Activated T-cell treated with anti-CD3 and anti-CD28 coated beads for 1 hour (primary cell): ENCODE measurements at regions not wholly inside any gene's neighbourhood (a gene's known extent, or its start where the extent isn't known, plus 50 kb on each side); places are given as distances from the start of the nearest gene placed in this dataset.
"Not testable (repeated sequence)": the region's sequence is repeated elsewhere in the genome, so short reads cannot be mapped to it uniquely, and the experiment has no call there.

Experiments
- DNase-seq: peaks from one replicate; pipeline ENCODE4 v3.0.0-alpha.2; 2020; ENCODE audit warnings: low read depth

- DNase-seq: no peak
Measured at GRCh38 chr6:140772576-140772975, 1360.1 kb upstream of the GJE1 start.

DNA sequence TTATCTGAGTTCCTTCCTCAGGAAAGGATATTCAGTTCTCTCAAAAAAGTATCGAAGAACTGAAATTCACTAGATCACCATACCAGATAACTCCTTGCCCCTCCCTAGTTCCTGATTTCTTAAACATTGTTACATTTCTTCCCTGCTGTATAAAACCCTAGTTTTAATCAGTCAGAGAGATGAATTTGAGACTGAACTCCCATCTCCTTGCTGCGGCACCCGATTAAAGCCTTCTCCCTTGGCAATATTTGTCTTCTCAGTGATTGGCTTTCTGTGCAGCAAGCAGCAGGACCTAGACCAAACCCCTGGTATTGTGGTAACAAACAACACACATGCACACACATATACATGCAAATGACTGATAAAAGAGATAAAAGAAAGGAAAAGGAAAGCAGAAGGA lies 1364.6 kb upstream of the GJE1 start:
- DNase-seq: no peak

- no peak for DNase-seq
Measured at GRCh38 chr6:140766999-140767398, 1365.7 kb upstream of the GJE1 start.

- DNase-seq: no peak
Measured at GRCh38 chr6:140758169-140758877, 1374.4 kb upstream of the GJE1 start.

GRCh38 chr6:140752234-140752633 lies 1377.8 kb upstream of the CITED2 start:
- no peak for DNase-seq

DNA sequence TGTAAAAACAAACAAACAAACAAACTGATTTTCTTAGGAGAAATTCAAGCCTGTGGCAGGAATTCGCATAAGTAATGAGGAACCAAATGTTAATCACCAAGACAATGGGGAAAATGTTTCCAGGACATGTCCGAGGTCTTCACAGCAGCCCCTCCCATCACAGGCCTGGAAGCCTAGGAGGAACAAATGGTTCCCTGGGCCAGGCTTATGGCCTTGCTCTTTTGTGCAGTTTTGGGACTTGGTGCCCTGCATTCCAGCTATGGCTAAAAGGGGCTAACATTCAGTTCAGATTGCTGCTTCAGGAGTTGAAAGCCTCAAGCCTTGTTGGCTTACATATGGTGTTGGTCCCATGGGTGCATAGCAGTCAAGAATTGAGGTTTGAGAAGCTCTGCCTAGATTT lies 1372.7 kb upstream of the CITED2 start:
- DNase-seq: no peak

GRCh38 chr6:140744659-140745320 lies 1370.3 kb upstream of the CITED2 start:
- DNase-seq: no peak

DNA sequence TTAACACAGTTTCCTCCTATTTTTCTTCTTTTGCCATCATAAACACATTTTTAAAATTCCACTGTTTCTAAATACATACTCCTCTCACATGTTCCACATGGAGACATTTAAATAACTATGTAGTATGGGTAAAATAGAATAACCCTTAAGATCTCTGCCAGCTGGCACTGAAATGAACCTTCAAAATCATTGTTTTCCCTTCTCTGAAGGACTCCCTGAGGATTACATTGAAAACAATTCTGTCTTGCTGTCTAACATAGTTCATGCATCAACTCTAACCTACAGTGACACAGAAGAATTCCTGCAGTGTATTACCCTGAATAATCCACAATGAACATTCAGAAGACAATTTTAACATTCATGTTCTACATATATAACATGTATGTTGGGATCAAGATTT lies 1361.8 kb upstream of the CITED2 start:
- DNase-seq: no peak

DNA sequence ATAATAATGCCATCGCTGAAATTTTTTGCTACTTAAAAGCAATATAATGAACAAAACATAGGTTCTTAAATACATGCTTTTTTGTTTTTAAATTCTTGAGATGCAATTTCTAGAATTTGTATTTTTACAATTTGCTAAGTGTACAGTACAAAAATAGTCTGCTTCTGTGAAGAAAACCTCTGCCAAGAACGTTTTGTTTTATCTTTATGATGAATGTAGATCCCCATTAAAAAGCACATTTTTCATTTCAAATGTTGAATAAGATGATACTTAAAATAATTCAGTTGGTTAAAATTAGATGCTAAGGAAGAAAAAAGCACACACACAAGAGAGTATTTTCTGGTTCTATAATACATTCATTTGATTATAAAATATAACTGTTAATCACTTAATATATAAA lies 1358.5 kb upstream of the CITED2 start:
- DNase-seq: no peak

GRCh38 chr6:140732155-140732554 lies 1357.7 kb upstream of the CITED2 start:
- no peak for DNase-seq

- no peak for DNase-seq
Measured at GRCh38 chr6:140731741-140732140, 1357.3 kb upstream of the CITED2 start.

DNA sequence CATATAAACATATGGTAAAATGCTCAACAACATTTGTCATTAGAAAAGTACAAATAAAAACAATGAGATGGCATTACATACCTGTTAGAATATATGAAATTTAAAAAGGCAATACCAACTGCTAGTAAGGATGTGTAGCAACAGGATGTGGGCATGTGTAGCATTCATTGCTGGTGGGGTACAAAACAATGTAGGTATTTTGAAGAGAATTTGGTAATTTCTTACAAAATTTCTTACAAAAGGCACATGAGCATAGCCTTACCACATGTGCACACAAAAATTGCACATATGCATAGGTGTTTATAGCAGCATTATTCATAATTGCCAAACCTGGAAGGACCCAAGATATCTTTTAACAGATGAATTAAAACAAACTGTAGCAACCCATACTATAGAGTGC lies 1355.1 kb upstream of the CITED2 start:
- no peak for DNase-seq

- DNase-seq: no peak
Measured at GRCh38 chr6:140718021-140718420, 1343.6 kb upstream of the CITED2 start.

- DNase-seq: no peak
Measured at GRCh38 chr6:140713495-140713894, 1339.0 kb upstream of the CITED2 start.

DNA sequence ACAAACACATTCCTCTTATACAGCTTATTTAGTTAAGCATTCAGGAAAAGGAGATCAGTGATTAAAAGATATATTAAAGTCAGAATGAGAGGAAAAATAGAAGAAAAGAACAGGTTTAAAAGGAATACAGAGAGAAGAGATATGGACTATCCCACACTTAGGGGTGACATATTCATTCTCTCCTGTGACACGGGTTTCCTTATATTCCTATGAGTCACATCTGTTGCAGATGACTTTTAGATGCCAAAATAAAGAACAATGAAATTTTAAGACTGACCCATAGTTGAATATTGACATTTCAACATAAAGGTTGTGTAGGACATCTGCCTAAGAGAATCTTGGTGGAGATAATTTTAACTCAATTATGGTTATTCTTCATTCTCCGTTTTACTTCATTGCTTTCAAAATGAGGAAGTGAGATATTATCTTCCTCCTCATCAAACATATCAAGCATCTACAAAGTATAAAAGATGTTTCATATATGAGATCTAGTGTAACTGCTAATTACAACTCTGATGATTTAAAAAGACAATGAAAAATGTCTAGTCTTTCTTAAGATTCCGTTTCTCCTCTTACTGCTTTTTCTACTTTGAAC lies 1336.7 kb upstream of the CITED2 start:
- DNase-seq: no peak

DNA sequence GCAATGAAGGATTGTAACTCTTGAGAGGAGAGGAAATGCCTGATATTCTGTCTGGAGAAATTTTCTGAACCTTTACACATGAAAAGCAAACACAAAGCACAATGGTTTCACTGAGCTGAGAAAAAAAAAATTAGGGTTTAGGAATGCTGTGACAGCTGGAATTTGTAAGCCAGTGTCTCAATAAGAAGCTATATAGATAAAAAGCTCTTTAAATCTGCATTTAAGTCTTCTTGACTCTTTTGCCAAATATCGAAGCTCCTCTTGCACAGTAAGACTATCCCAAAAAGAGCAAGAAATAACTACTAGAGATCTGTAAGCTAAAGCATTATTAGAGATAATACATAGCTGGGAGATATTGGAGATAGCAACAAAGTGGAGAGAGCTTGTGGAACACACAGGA lies 1334.0 kb upstream of the CITED2 start:
- DNase-seq: no peak

GRCh38 chr6:140704008-140704407 lies 1329.6 kb upstream of the CITED2 start:
- not testable (repeated sequence) for DNase-seq

DNA sequence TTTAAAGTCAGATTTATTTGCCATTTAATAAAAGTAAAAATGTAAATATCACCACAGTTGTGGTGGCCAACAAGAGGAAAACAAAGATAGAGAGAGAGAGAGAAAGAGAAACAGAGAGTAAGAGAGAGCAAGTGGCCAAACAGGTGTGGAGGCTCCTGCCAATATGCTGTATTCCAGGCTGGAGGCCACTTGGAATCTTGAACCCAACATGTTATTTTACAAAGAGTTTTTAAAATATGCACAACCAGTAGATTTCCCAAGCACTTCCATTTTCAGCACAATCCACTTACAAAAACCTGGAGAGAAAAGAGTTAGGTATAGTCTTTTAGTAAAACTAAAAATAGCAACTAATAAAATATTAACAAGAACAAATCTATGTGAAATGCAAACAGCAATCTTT lies 1323.1 kb upstream of the CITED2 start:
- no peak for DNase-seq

DNA sequence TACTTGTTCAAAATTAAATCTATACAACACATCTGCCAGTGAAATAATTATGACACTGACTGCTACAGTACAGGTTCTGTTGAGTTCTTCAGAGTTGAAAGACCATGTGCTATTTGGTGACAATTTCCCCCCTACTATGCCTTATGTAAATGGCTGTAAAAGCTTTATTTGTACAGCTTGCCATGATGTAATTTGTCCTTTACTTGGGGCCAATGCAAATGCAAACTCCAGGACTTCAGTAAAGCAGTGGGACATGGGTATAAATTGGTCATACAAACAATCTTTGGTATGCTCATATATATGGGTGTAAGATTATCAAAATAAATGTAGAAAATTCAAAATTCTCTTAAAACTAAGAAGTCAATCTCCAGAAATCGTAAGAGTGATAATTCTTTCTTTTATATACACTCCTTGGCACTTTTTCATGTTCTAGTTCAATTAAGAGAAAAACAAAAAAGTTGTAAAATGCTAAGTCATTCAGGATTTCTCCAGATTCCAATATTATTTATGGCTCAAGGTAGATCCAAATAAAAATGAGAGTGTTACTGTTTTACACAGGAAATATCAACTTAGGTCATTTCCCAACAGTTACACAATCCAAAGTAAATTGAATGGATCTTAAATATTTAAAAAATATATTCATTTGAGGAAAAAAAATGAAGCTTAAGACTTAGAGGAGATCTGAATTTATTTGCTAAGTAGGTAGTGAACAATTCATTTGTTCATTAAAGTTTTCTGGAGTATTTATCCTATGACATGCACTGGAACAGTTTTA lies 1310.5 kb upstream of the CITED2 start:
- DNase-seq: no peak

- no peak for DNase-seq
Measured at GRCh38 chr6:140677781-140678528, 1303.5 kb upstream of the CITED2 start.

DNA sequence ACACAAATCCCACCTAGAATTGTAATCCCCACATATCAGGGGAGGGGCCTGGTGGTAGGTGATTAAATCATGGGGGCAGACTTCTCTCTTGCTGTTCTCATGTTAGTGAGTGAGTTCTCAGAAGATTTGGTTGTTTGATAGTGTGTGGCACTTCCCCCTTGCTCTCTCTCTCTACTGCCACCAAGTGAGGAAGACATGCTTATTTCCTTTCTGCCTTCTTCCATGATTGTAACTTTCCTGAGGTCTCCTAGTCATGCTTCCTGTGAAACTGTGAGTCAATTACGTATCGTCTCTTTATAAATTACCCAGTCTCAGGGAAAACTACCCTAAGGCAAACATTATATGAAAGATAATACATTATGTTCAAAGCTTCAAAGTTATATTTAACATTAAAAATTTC lies 1297.5 kb upstream of the CITED2 start:
- no peak for DNase-seq

- no peak for DNase-seq
Measured at GRCh38 chr6:140670021-140670420, 1295.6 kb upstream of the CITED2 start.
